NCI-H524 treated with DMSO at 0.1 percent for 48 hours (cell line): ENCODE measurements at regions not wholly inside any gene's neighbourhood (a gene's known extent, or its start where the extent isn't known, plus 50 kb on each side); places are given as distances from the start of the nearest gene placed in this dataset.
"Not testable (repeated sequence)": the region's sequence is repeated elsewhere in the genome, so short reads cannot be mapped to it uniquely, and the experiment has no call there.

Experiments
- DNase-seq: peaks from one replicate; lab custom pipeline; 2025; lab: John Stamatoyannopoulos, UW

DNA sequence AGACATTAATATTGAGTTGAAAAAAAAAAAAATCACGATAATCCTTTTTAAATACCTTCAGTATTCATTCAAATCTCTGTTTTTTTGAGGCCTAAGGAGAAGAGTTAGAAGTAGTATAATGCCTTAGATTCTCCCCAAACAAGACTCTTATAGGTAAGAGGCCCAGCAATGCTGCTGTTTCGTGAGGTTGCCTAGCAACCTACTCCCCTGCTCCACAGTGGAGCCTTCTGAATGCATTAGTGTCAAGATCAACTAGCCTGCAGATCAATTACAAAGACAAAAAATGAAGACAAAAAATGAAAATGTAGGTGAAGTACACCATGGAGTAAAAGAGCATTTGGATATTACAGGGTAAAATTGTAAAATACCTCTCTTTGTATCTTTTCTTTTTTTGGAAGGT is 229.8 kb upstream of the LUZP2 start:
- no peak for DNase-seq

DNA sequence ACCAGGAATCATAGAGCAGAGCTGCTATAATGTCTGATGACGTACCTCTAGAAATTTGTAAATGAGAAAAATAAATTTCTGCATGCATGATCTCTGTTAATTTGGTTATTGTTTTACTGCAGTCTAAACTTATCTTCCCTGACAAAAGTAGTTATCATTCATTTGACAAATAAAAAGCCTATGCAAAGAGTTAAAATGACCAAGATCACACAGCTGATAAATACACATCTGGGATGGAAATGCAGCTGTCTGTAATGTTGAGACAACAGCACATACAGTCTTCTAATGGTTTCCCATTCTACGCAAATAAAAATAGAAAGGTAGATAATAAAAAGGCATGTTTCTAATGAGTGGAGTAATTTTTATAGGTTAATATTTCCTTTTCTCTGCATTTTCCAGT is 225.1 kb upstream of the LUZP2 start:
- no peak for DNase-seq

DNA sequence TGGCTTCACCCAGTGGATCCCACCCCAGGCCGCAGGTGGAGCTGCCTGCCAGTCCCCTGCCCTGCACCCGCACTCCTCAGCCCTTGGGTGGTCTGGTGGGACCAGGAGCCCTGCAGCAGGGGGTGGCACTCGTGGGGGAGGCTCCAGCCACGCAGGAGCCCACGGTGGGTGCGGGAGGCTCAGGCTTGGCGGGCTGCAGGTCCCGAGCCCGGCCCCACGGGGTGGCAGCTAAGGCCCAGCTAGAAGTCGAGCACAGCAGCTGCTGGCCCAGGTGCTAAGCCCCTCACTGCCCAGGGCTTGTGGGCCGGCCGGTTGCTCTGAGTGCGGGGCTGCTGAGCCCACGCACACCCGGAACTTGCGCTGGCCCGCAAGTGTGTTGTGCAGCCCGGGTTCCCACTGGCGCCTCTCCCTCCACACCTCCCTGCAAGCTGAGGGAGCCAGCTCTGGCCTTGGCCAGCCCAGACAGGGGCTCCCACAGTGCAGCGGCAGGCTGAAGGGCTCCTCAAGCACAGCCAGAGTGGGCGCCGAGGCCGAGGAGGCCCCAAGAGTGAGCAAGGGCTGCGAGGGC is 222.6 kb upstream of the LUZP2 start:
- DNase-seq, result not testable (repeated sequence)

DNA sequence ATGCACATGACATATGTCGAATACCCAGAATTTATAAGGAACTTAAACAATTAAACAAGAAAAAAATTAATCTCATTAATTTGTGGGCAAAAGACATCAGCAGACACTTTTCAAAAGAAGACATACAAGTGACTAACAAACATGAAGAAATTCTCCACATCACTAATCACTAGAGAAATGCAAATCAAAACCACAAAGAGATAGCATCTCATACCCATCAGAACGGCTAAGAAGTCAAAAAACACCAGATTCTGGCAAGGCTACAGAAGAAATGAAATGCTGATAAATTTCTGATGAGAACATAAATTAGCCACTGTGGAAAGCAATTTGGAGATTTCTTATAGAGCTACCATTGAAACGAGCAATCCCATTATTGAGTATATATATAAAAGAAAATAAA is 210.6 kb upstream of the LUZP2 start:
- no peak for DNase-seq

DNA sequence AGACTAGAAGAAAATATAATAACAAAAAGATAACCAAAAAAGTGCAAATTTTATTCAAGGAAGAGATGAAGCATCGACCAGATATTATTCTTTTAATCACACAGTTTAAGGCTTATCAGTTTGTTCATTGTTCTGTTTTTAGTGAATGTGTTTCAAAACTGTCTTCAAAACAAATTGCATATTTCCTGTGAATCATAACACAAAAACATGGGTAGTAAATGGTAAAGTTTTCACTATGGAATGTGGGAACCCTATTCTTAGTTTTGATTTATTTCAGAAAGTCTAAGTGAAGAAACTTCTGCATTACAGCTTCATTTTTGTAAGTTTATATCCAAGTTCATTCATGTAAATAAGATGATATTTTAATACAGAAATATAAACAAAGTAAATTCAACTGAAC is 207.6 kb upstream of the LUZP2 start:
- no peak for DNase-seq

DNA sequence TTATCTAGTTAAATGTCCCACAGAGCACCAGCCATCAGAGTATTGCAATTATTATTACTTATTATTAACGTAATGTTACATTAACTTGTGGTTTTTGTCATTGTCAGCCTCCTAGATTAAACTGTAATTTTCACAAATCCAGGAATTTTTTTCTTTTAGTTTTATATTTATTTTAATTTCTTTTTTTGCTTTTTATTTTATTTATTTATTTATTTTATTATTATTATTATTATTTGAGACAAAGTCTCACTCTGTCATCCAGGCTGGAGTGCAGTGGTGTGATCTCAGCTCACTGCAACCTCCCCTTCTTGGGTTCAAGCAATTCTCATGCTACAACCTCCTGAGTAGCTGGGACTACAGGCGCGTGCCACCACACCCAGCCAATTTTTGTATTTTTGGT is 202.9 kb upstream of the LUZP2 start:
- DNase-seq, result no peak

DNA sequence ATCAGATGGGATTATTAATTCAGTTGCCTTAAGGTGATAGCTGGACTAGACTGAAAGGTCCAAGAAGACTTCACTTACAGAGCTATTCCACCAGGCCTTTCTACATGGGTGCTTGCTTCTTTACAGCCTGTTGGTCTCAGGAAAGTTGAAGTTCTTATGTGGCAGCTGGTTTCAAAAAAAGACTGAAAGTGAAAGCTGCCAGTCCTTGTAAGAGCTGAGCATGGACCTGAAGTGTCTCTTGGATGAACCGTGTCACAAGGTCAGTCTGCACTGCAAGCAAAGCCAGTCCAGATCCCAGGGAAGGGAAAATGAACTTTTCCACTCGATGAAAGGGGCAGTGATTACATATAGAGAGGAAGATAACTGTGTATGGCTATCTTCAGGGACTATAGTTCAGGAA is 201.5 kb upstream of the LUZP2 start:
- DNase-seq, result no peak

DNA sequence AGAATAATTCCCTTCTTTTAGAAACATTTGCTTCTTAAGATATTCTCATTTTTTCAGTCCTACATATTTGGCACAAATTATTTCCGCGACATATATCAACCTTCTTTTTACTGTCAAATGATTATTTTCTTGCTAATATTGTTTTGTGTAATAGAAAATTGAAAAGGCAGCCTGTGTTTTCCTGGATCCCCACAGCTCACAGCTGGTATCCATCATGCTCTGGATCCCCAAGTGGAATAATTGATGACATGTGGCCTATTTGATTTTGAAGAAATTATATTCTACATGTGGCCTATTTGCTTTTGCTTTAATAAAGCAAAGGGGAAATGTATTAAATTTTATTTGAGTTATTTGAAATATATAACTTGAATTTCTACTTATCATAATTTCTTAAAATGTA is 199.4 kb upstream of the LUZP2 start:
- no peak for DNase-seq

DNA sequence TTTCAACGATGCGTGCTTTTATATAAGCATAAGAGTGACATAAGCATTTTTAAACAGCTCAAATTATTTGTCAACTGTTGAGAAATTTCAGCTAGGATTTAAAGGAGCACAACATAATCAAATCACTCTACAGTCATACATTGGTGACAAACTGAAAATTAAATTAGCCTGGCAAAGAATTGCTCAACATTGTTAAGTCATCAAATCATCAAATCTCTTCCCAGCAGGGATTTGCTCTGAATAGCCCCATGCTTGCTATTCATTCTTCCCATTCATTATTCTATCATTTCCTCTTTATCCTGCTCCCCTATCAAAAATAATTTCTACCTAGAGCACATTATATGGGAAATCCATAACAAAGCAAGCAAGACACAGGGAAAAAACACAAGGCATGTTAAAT is 198.7 kb upstream of the LUZP2 start:
- no peak for DNase-seq

DNA sequence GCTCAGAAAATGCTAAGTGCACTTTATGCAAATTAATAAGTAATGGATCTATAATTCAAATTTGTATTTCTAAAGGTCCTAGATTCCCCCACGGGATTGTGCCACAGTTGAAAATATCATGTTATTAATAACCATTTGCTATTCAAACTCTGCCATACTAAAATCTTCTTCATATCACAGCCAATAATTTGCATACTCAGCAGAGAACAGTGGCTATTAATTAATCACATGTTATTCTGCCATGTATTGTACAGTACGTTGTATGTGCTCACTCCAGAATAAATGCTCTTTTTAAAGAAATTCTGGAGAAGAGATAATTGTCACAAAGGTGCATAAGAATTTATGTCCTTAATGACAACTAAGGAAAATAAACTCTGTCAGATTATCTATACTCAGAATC is 184.9 kb upstream of the LUZP2 start:
- no peak for DNase-seq

DNA sequence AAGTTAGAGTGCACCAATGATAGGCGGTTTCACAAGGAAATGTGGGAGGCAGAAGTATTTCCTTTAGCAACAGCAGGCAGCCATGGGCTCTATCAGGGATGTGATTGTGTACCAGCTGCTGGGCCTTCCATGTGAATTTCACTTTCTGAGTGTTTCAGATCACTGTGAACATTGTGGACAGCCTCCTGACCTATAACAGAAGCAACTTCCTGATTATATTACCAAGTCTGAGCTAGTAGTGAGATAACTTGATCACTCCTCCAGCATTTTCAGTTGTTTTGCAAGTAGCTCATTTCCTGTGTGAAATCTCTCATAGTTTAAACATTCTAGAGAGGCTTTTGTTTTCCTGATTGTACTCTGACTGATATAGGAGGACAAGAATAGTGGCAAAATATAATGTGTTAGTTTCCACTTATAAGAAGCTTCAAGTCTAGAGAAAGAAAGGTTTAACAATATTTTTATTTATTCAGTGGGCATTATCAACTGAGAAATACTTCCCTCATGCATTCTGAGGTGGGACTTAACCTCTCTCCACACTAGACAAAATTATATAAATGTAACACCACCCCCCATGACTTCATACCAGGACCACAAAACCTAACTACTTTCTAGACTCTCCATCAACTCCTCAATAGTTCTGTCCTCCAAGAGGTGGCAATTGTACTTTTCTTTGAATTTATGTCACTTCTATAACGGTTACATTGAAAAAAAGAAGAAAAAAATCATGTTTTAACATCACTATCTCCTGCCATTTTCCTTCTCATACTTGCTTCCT is 184.2 kb upstream of the LUZP2 start:
- DNase-seq, result no peak

DNA sequence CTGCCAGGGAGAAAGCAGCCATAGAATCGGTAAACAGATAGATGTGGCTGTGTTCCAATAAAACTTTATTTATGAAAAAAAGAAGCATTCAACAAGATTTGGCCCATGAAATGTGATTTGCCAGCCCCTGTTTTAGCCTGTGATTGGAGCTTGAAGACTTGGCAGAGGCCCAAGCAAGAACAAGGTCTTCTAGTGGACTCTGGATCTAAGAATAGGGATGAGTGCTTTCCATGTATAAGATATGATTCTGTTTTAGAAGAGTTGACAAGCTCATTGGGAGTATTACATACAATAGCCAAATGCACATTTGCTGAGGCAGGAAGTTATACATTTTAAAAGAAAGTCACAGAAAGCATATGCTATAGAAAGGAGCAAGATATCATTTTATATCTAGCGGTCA is 175.6 kb upstream of the LUZP2 start:
- DNase-seq, result no peak

DNA sequence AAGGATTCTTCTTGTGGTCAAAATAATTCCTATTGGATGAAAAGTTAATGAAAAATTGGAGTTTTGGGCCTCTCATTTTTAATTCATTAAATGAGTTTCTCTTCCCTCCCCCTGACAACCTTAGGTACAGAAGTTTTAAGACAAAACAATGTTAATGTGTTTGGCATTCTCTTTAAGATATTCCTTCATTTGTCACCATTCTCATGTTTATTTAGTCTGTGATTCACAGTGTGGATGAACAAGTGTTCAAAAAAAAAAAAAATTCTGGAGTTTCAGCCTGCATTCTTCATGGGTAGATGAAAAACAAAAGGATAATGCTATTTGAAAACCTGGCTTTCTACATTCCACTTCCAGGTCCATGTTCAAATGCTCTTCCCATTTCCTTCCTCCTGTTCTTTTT is 172.6 kb upstream of the LUZP2 start:
- DNase-seq, result no peak

DNA sequence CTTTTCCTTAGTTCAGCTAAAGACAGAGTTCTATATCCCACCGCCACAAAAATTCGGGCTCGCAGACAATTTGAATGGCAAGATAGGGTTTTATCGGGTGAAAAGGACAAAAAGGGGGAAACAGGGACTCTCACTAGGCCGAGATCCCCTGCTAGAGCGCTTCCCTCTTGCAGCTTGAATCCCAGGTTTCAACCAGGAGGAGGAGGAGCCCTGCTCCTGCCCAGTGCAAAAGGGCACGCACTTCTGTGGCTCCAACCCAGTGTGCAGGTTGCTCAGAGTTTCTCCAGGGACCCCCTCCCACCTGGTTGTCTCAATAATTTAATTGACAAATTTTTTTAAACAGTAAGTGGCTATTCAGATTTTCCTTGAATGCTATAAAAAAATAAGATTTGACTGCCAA is 152.6 kb upstream of the LUZP2 start:
- no peak for DNase-seq

DNA sequence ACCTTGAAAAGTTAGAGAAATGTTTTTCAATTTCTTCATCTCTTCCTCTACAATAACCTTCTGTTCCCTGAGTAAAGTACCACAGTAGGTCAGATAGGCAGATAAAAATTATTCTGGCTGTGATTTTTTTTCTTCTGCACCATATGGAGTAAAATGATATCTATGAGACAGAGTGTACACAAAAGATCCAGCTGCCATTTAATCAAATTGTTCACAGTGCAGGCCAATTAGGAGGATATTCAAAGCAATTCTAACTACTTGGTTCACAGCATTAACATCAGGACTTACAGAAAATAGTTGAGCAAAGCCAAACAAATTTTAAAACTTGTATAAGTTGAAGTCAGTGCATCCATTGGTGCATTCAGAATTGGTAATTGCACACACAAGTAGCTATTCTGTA is 147.9 kb upstream of the LUZP2 start:
- DNase-seq, result no peak

DNA sequence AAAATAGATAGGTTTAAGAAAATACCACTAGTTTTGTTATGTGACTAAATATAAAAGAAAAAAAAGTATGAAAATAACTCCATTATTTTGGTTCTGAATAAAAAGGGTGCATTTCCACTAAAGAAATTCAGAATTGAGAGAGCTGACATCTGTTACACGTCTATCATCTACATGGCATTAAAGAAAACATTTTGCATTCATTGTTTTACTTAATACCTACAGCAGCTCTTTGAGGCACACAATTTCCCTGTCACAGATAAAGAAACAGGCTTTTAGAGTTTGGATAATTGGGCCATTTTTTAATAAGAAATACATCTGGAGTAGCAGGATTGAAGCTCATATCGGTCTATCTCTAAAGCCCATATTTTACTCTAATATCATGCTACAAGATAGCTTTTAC is 145.7 kb upstream of the LUZP2 start:
- DNase-seq, result no peak

DNA sequence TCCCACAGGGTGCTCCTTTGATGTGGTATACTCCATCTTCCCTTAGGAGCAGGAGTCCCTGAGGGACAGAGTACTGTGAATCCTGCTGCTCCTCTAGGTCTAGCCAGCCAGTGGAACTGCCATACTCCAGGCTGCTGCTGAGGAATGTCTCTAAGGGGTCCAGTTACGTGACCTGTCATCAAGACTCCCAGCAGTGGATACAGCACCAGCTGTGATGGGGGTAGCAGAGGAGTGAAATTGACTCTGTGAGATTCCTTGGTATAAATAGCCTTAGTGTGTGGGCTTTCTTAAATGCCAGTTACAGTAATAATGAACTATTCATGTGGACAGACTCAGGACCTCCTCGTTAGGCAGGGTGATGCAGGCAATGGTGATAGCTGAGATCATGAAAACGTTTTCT is 140.4 kb upstream of the LUZP2 start:
- DNase-seq, result no peak

DNA sequence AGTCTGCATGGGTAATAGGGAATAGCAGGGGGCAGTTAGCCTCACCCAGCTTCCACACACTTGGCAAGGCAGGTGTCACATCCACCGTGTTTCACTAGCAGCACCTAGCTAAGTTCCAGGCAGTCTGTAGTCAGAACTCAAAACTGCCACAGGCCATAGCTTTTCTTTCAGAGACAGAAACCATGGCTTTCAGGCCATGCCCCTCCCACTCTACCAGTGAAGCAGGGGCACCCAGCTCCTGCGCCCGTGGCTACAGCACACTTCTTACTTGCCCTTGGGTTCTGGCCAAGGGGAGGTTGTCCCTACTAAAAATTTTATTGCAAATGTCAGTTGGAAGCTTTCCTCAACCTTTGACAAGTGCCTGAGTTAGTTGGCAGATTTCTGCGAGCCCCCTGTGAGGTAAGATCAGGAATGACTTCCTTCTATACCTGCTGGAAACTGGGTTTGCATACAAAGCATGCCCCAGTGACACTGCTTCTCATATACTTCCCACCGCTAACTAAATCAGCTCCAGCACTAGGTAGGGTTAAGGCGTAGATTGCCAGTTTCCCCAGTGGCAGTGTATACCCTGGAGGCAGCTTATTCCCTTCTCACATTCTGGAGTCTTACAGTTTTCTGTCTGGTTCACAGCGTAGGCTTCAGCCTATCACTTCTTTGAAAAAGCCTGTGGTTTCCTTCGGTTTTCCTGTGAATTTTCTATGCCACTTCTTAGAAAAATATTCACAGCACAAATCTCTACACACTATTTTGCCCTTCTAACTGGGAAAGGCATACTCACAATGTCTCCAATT is 139.0 kb upstream of the LUZP2 start:
- no peak for DNase-seq

DNA sequence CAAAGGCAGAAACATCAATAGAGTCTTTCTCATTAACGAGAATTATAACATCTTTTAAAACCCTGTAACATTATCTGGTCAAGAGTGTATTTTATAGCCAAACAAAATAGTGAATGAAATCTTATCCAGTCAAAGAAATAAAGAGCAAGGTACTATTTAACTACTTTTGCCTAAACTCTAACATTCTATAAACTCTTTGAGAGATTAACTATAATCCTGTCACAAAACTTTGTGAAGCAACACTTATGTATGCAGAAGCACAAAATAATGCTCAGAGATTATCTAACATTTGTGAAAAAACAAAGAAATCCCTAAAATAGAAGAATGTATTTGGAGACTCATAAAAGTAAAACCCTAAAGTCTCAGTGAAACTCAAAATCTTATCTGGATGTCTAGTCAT is 124.4 kb upstream of the LUZP2 start:
- DNase-seq, result no peak

DNA sequence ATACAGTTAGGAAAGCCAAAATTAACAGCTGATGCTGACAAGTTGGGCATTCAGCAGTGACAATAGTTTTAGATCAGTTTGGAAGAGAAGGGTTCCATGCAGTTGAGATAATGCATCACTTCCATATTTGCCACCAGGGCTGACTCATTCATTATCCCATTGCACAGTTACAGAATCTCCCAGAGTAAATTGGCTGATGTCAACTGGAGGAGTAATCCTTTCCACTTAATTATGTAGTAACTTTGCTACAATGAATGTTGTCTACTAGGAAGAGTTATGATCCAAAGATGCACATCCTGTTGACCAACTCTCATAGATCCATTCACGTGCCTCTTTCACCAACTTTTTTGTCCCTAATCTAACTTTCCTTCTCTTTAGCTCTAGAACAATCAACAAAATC is 123.3 kb upstream of the LUZP2 start:
- no peak for DNase-seq

DNA sequence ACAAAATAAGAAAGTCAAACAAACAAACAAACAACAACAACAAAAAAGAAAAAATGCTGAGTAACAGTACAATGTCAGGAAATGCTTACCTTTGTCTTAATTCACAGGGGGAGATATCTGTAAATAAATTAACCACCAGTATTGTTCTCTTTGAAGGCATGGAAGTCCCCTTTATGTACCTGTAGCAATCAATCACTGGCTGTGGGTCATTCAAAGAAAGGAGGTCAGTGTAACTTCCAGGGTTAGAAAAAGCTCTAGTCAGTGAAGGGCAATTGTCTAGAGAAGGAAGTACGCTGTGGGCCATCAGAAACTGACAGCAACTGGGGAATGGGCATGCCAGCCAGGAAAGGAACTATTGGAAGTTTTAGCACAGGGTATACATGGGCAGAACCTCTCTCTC is 121.5 kb upstream of the LUZP2 start:
- DNase-seq, result no peak

DNA sequence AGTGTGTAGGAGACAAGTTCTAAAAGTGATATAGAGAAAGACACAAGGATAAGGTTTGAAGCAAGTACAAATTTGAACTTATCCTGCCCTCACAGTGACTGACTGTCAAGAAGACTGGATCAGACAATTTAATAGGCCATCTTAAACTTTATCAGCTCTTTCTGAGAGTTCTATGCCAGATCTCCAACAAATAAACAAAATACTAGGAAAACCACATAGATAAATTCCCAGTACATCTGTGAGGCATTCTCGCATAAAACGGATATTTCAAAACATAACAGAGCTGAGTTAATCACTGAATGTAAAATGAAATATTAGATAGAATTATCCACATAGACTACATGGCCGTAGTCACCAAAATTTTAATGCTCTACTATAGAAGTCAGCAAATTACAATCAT is 120.9 kb upstream of the LUZP2 start:
- DNase-seq, result no peak

DNA sequence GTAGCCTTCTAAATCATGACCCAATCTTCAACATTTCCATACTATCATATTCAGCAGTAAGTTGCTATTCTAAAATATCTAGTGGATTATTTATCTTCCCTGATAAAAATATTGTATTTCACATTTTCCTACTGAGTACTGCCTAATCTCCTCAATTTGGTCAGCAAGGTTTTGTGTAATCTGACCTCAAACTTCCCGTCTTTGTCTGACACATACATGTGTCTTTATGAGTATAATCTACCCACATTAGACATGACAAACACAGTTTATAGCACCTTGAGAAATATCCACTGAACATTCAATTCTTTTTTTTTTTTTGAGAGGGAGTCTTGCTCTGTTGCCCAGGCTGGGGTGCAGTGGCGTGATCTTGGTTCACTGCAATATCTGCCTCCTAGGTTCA is 113.7 kb upstream of the LUZP2 start:
- DNase-seq, result no peak

DNA sequence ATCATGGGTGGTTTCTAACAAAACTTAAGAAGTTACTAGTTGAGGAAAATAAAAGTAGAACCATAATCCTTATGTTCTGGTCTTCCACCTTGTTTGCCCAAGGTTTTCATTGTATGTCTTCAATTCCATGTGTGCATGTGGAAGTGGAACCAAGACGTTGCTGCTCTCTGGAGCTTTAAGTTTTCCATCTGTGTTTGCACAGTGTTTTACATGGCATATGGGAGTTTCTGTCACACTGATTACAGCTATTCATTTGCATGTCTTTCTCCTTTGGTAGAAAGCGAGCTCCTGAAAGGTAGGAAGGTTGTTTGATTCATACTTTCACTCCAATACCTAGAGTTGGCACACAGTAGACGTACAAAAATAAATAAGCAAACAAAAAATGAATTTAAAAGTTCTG is 112.6 kb upstream of the LUZP2 start:
- no peak for DNase-seq
